GM23338 (cell line): ENCODE measurements at regions not wholly inside any gene's neighbourhood (a gene's known extent, or its start where the extent isn't known, plus 50 kb on each side); places are given as distances from the start of the nearest gene placed in this dataset.

ENCODE experiments used
- ATAC-seq: fragments of 200-7000 bp; cut with Tn5 transposase; 3 replicates; pipeline ENCODE4 v1.9.1; 2020
- DNase-seq: peaks from one replicate; pipeline ENCODE4 v3.0.0-alpha.2; 2015; ENCODE audit warnings: low spot score
- H2AFZ ChIP-seq: fragments of 200-600 bp; sonication (generic); 2 replicates; pipeline ENCODE4 v1.8.0; 2016; ENCODE audit warnings: antibody characterized with exemption, mild to moderate bottlenecking, moderate library complexity
- H3F3A ChIP-seq: fragments of 200-600 bp; sonication (generic); replicated peaks from 2 replicates; pipeline ENCODE4 v1.8.0; 2017; ENCODE audit warnings: antibody characterized with exemption, mixed run types, low read depth
- H3K27ac ChIP-seq: fragments of 200-600 bp; sonication (generic); 2 replicates; pipeline ENCODE4 v1.6.1; 2016; ENCODE audit warnings: low read depth
- H3K27me3 ChIP-seq: fragments of 200-600 bp; sonication (generic); 2 replicates; pipeline ENCODE4 v1.8.0; 2016; ENCODE audit warnings: mild to moderate bottlenecking, mixed run types, moderate library complexity; ENCODE audit not compliant: insufficient read depth
- H3K36me3 ChIP-seq: fragments of 200-600 bp; sonication (generic); 2 replicates; pipeline ENCODE4 v1.8.0; 2016; ENCODE audit warnings: mild to moderate bottlenecking; ENCODE audit not compliant: insufficient read depth
- H3K4me1 ChIP-seq: fragments of 200-600 bp; sonication (generic); 2 replicates; pipeline ENCODE4 v1.8.0; 2016; ENCODE audit warnings: mild to moderate bottlenecking, moderate library complexity; ENCODE audit not compliant: insufficient read depth
- H3K4me2 ChIP-seq: fragments of 200-600 bp; sonication (generic); 2 replicates; pipeline ENCODE4 v1.7.1; 2017; ENCODE audit warnings: mixed run types
- H3K4me3 ChIP-seq: fragments of 200-600 bp; sonication (generic); 2 replicates; pipeline ENCODE4 v1.6.1; 2016; ENCODE audit warnings: mixed run types
- H3K79me2 ChIP-seq: fragments of 200-600 bp; sonication (generic); replicated peaks from 2 replicates; pipeline ENCODE4 v1.8.0; 2017; ENCODE audit warnings: mild to moderate bottlenecking; ENCODE audit not compliant: insufficient read depth
- H3K9me2 ChIP-seq: fragments of 200-600 bp; sonication (generic); 2 replicates; pipeline ENCODE4 v1.8.0; 2017; ENCODE audit not compliant: insufficient read depth
- H4K20me1 ChIP-seq: fragments of 200-600 bp; sonication (generic); replicated peaks from 2 replicates; pipeline ENCODE4 v1.8.0; 2017; ENCODE audit warnings: mild to moderate bottlenecking; ENCODE audit not compliant: insufficient read depth
- H3K27ac Mint-ChIP-seq: 2 replicates; pipeline ENCODE4 v1.8.0; 2020; ENCODE audit warnings: inconsistent platforms, mild to moderate bottlenecking, moderate library complexity, mixed read lengths
- H3K27me3 Mint-ChIP-seq: 3 replicates; pipeline ENCODE4 v1.8.0; 2022; ENCODE audit warnings: low read depth, mild to moderate bottlenecking, moderate library complexity, mixed read lengths, inconsistent platforms; ENCODE audit not compliant: insufficient read depth, poor library complexity
- H3K36me3 Mint-ChIP-seq: 3 replicates; pipeline ENCODE4 v1.8.0; 2021; ENCODE audit warnings: low read depth, mild to moderate bottlenecking, inconsistent platforms, moderate library complexity, mixed read lengths
- H3K4me1 Mint-ChIP-seq: 3 replicates; pipeline ENCODE4 v1.8.0; 2020; ENCODE audit warnings: mild to moderate bottlenecking, inconsistent platforms, mixed read lengths
- H3K4me3 Mint-ChIP-seq: 3 replicates; pipeline ENCODE4 v1.8.0; 2021; ENCODE audit warnings: moderate library complexity, mild to moderate bottlenecking, inconsistent platforms, mixed read lengths
- H3K9me3 Mint-ChIP-seq: 3 replicates; pipeline ENCODE4 v1.8.0; 2020; ENCODE audit warnings: moderate library complexity, mild to moderate bottlenecking, inconsistent platforms, mixed read lengths
- CREB1 ChIP-seq: fragments of 250-450 bp; sonication (Bioruptor Pico); IDR thresholded peaks from 2 replicates; pipeline ENCODE4 v1.5.0; 2020; ENCODE audit warnings: low read depth, mild to moderate bottlenecking, moderate library complexity
- EZH2phosphoT487 ChIP-seq: fragments of 200-600 bp; sonication (generic); IDR thresholded peaks from one replicate; pipeline ENCODE4 v1.8.1; 2018; ENCODE audit warnings: antibody characterized with exemption; ENCODE audit not compliant: unreplicated experiment
- JUNB ChIP-seq: IDR thresholded peaks from one replicate; pipeline ENCODE4 v1.6.1; 2016; ENCODE audit warnings: antibody characterized with exemption; ENCODE audit not compliant: unreplicated experiment
- POLR2AphosphoS5 ChIP-seq: IDR thresholded peaks from 2 replicates; pipeline ENCODE4 v1.6.1; 2016; ENCODE audit warnings: antibody characterized with exemption, low read depth
- ZNF114 ChIP-seq: fragments of 250-450 bp; sonication (Bioruptor Pico); IDR thresholded peaks from 2 replicates; pipeline ENCODE4 v1.5.0; 2020; ENCODE audit warnings: mild to moderate bottlenecking, moderate library complexity
- TF ChIP-seq, protein P1 (sequence below): fragments of 250-450 bp; sonication (Bioruptor Pico); IDR thresholded peaks from 2 replicates; pipeline ENCODE4 v1.5.0; 2020; ENCODE audit warnings: mild to moderate bottlenecking, moderate library complexity
- TF ChIP-seq, protein P2 (sequence below), 2 experiments: fragments of 200-600 bp in 1 of 2; sonication (generic) in 1 of 2; conservative IDR thresholded peaks; 2 replicates each; pipeline versions ENCODE4 v1.5.1 to v1.6.1; 2016 to 2017; ENCODE audit warnings: antibody characterized with exemption in 2 of 2, low read depth in 2 of 2, mild to moderate bottlenecking in 2 of 2, moderate library complexity in 1 of 2

- no peak overlapping the region for H3K27ac Mint-ChIP-seq
- H3K27me3 Mint-ChIP-seq = no peaks in the 10 kb centered on the region
- no peaks in the 10 kb centered on the region; the same call in 2 of the 3 replicates for H3K9me3 Mint-ChIP-seq
- Histone ChIP-seq H2AFZ (peak overlapping the region; percentile 10; the same call in 1 of the 2 replicates), H3K79me2 (no peaks in the 10 kb centered on the region), H3K4me2 (no peak overlapping the region), H3F3A (no peaks in the 10 kb centered on the region), H3K27me3 (no peaks in the 10 kb centered on the region), H4K20me1 (no peaks in the 10 kb centered on the region), H3K27ac (no peak overlapping the region), H3K36me3 (no peaks in the 10 kb centered on the region), H3K4me1 (no peaks in the 10 kb centered on the region), H3K9me2 (no peaks in the 10 kb centered on the region; the same call in 1 of the 2 replicates), H3K4me3 (no peak overlapping the region)
- no peak overlapping the region for H3K4me3 Mint-ChIP-seq
- DNase-seq = no peak
- ATAC-seq = no peak
- H3K36me3 Mint-ChIP-seq = no peaks in the 10 kb centered on the region
- TF ChIP-seq EZH2phosphoT487 = no peak
- no peak for TF ChIP-seq CREB1
- no peak for TF ChIP-seq JUNB
- TF ChIP-seq ZNF114 (CRISPR knock-in tag) = no peak
- TF ChIP-seq, protein P1, sequence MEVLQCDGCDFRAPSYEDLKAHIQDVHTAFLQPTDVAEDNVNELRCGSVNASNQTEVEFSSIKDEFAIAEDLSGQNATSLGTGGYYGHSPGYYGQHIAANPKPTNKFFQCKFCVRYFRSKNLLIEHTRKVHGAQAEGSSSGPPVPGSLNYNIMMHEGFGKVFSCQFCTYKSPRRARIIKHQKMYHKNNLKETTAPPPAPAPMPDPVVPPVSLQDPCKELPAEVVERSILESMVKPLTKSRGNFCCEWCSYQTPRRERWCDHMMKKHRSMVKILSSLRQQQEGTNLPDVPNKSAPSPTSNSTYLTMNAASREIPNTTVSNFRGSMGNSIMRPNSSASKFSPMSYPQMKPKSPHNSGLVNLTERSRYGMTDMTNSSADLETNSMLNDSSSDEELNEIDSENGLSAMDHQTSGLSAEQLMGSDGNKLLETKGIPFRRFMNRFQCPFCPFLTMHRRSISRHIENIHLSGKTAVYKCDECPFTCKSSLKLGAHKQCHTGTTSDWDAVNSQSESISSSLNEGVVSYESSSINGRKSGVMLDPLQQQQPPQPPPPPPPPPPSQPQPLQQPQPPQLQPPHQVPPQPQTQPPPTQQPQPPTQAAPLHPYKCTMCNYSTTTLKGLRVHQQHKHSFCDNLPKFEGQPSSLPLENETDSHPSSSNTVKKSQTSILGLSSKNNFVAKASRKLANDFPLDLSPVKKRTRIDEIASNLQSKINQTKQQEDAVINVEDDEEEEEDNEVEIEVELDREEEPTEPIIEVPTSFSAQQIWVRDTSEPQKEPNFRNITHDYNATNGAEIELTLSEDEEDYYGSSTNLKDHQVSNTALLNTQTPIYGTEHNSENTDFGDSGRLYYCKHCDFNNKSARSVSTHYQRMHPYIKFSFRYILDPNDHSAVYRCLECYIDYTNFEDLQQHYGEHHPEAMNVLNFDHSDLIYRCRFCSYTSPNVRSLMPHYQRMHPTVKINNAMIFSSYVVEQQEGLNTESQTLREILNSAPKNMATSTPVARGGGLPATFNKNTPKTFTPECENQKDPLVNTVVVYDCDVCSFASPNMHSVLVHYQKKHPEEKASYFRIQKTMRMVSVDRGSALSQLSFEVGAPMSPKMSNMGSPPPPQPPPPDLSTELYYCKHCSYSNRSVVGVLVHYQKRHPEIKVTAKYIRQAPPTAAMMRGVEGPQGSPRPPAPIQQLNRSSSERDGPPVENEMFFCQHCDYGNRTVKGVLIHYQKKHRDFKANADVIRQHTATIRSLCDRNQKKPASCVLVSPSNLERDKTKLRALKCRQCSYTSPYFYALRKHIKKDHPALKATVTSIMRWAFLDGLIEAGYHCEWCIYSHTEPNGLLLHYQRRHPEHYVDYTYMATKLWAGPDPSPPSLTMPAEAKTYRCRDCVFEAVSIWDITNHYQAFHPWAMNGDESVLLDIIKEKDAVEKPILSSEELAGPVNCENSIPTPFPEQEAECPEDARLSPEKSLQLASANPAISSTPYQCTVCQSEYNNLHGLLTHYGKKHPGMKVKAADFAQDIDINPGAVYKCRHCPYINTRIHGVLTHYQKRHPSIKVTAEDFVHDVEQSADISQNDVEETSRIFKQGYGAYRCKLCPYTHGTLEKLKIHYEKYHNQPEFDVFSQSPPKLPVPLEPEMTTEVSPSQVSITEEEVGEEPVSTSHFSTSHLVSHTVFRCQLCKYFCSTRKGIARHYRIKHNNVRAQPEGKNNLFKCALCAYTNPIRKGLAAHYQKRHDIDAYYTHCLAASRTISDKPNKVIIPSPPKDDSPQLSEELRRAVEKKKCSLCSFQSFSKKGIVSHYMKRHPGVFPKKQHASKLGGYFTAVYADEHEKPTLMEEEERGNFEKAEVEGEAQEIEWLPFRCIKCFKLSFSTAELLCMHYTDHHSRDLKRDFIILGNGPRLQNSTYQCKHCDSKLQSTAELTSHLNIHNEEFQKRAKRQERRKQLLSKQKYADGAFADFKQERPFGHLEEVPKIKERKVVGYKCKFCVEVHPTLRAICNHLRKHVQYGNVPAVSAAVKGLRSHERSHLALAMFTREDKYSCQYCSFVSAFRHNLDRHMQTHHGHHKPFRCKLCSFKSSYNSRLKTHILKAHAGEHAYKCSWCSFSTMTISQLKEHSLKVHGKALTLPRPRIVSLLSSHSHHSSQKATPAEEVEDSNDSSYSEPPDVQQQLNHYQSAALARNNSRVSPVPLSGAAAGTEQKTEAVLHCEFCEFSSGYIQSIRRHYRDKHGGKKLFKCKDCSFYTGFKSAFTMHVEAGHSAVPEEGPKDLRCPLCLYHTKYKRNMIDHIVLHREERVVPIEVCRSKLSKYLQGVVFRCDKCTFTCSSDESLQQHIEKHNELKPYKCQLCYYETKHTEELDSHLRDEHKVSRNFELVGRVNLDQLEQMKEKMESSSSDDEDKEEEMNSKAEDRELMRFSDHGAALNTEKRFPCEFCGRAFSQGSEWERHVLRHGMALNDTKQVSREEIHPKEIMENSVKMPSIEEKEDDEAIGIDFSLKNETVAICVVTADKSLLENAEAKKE (CRISPR knock-in tag) = no peak
- TF ChIP-seq, protein P2, sequence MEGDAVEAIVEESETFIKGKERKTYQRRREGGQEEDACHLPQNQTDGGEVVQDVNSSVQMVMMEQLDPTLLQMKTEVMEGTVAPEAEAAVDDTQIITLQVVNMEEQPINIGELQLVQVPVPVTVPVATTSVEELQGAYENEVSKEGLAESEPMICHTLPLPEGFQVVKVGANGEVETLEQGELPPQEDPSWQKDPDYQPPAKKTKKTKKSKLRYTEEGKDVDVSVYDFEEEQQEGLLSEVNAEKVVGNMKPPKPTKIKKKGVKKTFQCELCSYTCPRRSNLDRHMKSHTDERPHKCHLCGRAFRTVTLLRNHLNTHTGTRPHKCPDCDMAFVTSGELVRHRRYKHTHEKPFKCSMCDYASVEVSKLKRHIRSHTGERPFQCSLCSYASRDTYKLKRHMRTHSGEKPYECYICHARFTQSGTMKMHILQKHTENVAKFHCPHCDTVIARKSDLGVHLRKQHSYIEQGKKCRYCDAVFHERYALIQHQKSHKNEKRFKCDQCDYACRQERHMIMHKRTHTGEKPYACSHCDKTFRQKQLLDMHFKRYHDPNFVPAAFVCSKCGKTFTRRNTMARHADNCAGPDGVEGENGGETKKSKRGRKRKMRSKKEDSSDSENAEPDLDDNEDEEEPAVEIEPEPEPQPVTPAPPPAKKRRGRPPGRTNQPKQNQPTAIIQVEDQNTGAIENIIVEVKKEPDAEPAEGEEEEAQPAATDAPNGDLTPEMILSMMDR (conservative IDR thresholded peaks at IDR 0.05; ENCODE audit: low read depth in 2 of 2) = no peak
- TF ChIP-seq POLR2AphosphoS5 = no peak
- peaks cover 6% of the 10 kb centered on the region; the same call in 2 of the 3 replicates for H3K4me1 Mint-ChIP-seq
These were observed 145.9 kb downstream of the CARTPT start for GRCh38 chr5:71864730-71865601.
